Mucosa of descending colon (tissue), 3 donors: ENCODE measurements at regions not wholly inside any gene's neighbourhood (a gene's known extent, or its start where the extent isn't known, plus 50 kb on each side); places are given as distances from the start of the nearest gene placed in this dataset.

Experiments
- ATAC-seq: fragments of 200-7000 bp; cut with Tn5 transposase; one replicate; pipeline ENCODE4 v1.9.1; 2020; ENCODE audit warnings: mild to moderate bottlenecking, moderate library complexity
- DNase-seq, 3 donors: peaks; one replicate each; pipeline ENCODE4 v3.0.0-alpha.2; 2020
- H3K36me3 ChIP-seq: fragments of 200-600 bp; one replicate; pipeline ENCODE4 v1.8.0; 2021; ENCODE audit warnings: low read depth, mild to moderate bottlenecking
- H3K4me1 ChIP-seq: fragments of 200-600 bp; one replicate; pipeline ENCODE4 v1.8.0; 2021; ENCODE audit warnings: low read depth, mild to moderate bottlenecking
- H3K4me3 ChIP-seq: fragments of 200-600 bp; one replicate; pipeline ENCODE4 v1.8.0; 2021; ENCODE audit warnings: mild to moderate bottlenecking
- H3K9me3 ChIP-seq: fragments of 200-600 bp; one replicate; pipeline ENCODE4 v1.8.0; 2021; ENCODE audit warnings: mild to moderate bottlenecking
- intact Hi-C, 2 donors: fragments of 100-400 bp; cut with DNase I in 1 of 2; cut with micrococcal nuclease in 1 of 2; formaldehyde crosslinking; loops; one replicate each; pipeline versions ENCODE4 v1.11.0 to v1.11.1; 2022; cut with DNase I, micrococcal nuclease
- TF ChIP-seq, protein P1 (sequence below): fragments of 200-600 bp; IDR thresholded peaks from one replicate; pipeline ENCODE4 v1.8.0; 2022; ENCODE audit warnings: antibody characterized with exemption, mild to moderate bottlenecking
- donor health status: DM: no; HTN: no; CAD: no; lungs with moderate emphysema.
- donor health status: DM: no; HTN: no; CAD: no.
- donor health status: DM: no; HTN: yes; CAD: no.

DNA sequence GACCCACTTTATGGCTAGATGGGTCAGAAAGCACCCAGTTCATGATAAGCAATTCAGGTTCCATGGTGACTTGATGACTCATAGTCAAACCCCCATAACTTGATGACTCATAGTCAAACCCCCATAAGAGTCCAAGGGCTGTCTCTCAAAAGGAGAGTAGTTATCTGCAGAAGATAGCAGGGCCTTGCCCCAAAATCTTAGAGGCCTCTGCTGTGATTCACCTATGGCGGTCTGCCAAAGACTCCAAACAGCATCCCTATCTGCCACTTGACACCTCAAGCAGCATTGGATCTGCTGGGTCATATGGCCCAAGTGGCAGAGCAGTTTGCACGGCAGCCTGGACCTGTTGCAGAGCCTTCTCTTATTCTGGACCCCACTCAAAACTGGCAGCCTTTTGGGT is 395.2 kb upstream of the KIF2A start:
- H3K36me3 ChIP-seq, result no peaks in the 10 kb centered on the region
- intact Hi-C loops, result no loop called here
- H3K4me3 ChIP-seq, result no peak overlapping the region
- no peaks in the 10 kb centered on the region for H3K9me3 ChIP-seq
- TF ChIP-seq, protein P1, sequence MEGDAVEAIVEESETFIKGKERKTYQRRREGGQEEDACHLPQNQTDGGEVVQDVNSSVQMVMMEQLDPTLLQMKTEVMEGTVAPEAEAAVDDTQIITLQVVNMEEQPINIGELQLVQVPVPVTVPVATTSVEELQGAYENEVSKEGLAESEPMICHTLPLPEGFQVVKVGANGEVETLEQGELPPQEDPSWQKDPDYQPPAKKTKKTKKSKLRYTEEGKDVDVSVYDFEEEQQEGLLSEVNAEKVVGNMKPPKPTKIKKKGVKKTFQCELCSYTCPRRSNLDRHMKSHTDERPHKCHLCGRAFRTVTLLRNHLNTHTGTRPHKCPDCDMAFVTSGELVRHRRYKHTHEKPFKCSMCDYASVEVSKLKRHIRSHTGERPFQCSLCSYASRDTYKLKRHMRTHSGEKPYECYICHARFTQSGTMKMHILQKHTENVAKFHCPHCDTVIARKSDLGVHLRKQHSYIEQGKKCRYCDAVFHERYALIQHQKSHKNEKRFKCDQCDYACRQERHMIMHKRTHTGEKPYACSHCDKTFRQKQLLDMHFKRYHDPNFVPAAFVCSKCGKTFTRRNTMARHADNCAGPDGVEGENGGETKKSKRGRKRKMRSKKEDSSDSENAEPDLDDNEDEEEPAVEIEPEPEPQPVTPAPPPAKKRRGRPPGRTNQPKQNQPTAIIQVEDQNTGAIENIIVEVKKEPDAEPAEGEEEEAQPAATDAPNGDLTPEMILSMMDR, result no peak
- ATAC-seq (no peak), DNase-seq (no peak)
- H3K4me1 ChIP-seq, result no peaks in the 10 kb centered on the region

DNA sequence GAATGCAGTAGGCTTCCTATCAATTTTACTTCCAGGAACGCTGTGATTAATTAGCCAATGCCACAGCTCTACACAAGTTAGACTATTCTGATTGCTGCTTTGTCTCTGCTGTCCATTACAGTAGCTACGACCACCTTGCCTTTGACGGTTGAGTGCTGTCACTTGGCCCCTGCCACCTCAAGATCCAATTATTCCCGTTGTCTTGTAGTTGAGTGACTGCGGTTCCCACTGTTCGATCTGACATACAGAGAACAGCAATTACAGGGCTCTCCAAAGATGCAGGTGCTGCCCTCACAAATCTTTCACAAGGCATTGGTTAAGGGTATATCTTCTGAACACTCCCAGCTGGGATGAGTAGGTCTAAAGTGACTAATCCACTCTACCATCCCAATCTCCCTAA is 393.4 kb upstream of the KIF2A start:
- H3K4me1 ChIP-seq, result no peaks in the 10 kb centered on the region
- no peak for DNase-seq
- H3K9me3 ChIP-seq, result no peaks in the 10 kb centered on the region
- intact Hi-C loops, result no loop called here
- H3K36me3 ChIP-seq, result no peaks in the 10 kb centered on the region
- H3K4me3 ChIP-seq, result no peak overlapping the region
- TF ChIP-seq, protein P1, result no peak
- no peak for ATAC-seq

DNA sequence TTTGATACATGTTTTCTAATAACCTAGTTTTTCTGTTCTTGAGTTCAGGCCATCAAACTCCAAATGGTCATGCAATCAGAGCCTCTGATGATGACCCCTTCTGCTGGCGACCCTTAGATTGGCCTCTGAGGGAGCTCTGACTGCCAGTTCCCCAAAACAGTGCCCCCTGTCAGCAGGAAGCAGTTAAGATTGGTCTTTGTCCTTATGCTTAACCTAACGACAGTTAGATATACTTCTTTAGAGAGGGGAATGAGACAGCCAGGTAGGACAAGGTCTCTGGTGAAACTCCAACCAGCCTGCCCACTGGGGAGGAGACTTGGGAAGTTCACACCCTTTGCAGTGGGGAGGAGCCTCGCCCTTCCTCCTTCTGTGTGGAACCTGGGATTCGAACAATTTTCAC is 390.4 kb upstream of the KIF2A start:
- intact Hi-C loops, result no loop called here
- H3K9me3 ChIP-seq, result no peaks in the 10 kb centered on the region
- no peaks in the 10 kb centered on the region for H3K4me1 ChIP-seq
- DNase-seq (no peak), ATAC-seq (no peak)
- no peaks in the 10 kb centered on the region for H3K36me3 ChIP-seq
- TF ChIP-seq, protein P1, result no peak
- H3K4me3 ChIP-seq, result no peak overlapping the region

DNA sequence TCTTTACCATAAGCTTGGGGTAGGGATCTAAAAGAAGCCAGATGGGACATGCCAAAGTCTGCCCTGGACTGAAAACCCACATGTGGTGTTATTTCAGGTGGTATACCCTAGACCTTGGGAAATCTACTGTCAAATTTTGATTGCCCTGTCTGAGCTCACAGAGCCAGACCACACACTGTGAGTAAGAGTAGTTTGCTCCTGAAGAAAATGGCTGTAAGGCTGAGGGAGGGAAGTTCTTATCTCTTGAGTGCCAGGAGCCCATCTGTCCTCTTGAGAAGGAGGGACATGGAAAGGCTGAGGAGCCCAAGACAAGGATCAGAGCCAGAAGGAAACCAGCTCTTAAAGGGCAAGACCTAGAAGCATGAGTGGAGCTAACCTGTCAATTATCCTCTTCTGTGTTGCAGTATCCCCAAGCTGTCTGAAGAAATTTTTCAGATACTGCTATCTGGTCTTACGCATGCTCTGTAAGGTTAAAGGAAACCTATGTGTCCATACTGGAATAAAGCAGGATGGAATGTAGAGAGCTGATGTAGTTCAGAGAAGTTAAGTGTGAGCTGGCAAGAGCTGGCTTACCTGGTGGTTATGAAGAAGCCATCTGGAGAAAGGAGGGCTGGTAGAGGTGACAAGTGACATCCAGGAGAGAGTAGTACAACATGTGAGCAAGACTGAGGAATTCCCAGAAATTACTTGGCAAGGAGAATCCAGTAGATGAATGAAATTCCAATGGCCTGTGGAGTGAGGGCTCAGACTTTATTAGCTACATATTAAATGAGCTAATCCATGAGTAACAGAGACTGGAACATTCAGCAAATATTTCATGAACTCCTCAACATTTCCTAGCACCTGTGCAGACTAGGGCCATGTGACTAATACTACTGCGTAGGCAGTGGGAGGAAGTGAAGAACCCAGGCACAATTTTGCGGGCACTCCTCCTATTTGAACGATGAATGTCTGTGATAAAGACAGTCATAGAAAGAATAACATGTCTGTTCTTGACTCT is 389.1 kb upstream of the KIF2A start:
- intact Hi-C loops, result no loop called here
- Histone ChIP-seq H3K4me3 (no peak overlapping the region), H3K9me3 (no peaks in the 10 kb centered on the region), H3K36me3 (no peaks in the 10 kb centered on the region), H3K4me1 (no peaks in the 10 kb centered on the region)
- TF ChIP-seq, protein P1, result no peak
- DNase-seq (no peak), ATAC-seq (no peak)

DNA sequence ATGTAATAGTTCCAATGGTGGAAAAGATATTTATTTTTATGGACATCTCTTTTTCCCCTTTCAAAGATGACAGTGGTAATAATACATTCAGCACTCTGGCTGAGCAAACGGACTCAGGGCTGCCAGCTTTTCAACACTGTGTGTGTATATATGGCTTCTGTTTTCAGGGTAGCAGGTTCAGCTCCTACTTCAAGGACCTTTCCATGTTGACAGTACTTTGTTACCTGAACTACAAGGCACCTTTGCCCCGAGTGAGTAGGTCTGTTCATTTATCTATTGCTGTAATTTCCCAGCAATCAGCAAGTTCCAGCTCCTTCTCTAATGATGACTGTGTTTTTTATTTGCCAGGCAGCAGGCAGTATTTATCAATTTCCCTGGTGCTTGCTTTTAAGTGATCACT is 387.4 kb upstream of the KIF2A start:
- Histone ChIP-seq H3K4me3 (no peak overlapping the region), H3K4me1 (no peaks in the 10 kb centered on the region), H3K9me3 (no peaks in the 10 kb centered on the region), H3K36me3 (no peaks in the 10 kb centered on the region)
- TF ChIP-seq, protein P1, result no peak
- ATAC-seq (no peak), DNase-seq (no peak)
- intact Hi-C loops, result no loop called here
